ENCODE measurements at regions not wholly inside any gene's neighbourhood (a gene's known extent, or its start where the extent isn't known, plus 50 kb on each side); places are given as distances from the start of the nearest gene placed in this dataset.

DNA sequence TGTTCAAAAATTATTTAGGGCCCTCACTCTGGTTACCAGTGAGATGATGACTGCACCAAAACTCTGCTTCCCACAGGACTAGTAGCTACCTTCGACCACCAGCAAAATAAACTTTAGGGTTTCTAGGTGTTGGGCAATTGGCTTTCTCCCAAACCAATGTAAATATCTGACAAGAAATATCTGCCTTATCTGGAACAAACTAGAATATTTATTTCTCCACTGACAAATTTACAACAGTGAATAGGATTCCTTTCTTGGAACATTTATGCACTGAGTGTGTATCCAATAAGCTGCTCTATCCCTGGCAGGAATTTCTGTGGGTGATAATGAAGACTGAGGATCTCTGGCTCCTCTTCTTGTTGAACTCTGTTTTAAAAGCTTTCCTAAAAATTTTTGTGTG is 148.6 kb downstream of the SLC6A15 start:
- no peak overlapping the region for H3K9ac ChIP-seq (ENCODE audit: low read length)
- peaks cover 8% of the 10 kb centered on the region; the same call in 1 of the 2 replicates for H3K4me1 ChIP-seq (ENCODE audit: low read length)
- H3K27ac ChIP-seq (ENCODE audit: low read length): no peak overlapping the region
- H4K20me1 ChIP-seq (ENCODE audit: insufficient read depth, low read length): no peaks in the 10 kb centered on the region
- TF ChIP-seq EZH2phosphoT487 (IDR thresholded peaks at IDR 0.05; ENCODE audit: low read depth): no peak
- TF ChIP-seq, protein P1, sequence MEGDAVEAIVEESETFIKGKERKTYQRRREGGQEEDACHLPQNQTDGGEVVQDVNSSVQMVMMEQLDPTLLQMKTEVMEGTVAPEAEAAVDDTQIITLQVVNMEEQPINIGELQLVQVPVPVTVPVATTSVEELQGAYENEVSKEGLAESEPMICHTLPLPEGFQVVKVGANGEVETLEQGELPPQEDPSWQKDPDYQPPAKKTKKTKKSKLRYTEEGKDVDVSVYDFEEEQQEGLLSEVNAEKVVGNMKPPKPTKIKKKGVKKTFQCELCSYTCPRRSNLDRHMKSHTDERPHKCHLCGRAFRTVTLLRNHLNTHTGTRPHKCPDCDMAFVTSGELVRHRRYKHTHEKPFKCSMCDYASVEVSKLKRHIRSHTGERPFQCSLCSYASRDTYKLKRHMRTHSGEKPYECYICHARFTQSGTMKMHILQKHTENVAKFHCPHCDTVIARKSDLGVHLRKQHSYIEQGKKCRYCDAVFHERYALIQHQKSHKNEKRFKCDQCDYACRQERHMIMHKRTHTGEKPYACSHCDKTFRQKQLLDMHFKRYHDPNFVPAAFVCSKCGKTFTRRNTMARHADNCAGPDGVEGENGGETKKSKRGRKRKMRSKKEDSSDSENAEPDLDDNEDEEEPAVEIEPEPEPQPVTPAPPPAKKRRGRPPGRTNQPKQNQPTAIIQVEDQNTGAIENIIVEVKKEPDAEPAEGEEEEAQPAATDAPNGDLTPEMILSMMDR (IDR thresholded peaks at IDR 0.05; ENCODE audit: low read depth, low read length): no peak
- no peaks in the 10 kb centered on the region for H3K27me3 ChIP-seq (ENCODE audit: low read depth, low read length)
- no peaks in the 10 kb centered on the region for H3K79me2 ChIP-seq (ENCODE audit: low read length)
- no peak overlapping the region for H2AFZ ChIP-seq (ENCODE audit: low read depth, low read length)
- H3K9me3 ChIP-seq (ENCODE audit: insufficient read depth, low read length): no peaks in the 10 kb centered on the region
- H3K4me3 ChIP-seq (ENCODE audit: low read length): no peak overlapping the region
- no peaks in the 10 kb centered on the region for H3K36me3 ChIP-seq (replicated peaks; ENCODE audit: low read depth, low read length)
- no peak overlapping the region for H3K4me2 ChIP-seq (ENCODE audit: low read length)

DNA sequence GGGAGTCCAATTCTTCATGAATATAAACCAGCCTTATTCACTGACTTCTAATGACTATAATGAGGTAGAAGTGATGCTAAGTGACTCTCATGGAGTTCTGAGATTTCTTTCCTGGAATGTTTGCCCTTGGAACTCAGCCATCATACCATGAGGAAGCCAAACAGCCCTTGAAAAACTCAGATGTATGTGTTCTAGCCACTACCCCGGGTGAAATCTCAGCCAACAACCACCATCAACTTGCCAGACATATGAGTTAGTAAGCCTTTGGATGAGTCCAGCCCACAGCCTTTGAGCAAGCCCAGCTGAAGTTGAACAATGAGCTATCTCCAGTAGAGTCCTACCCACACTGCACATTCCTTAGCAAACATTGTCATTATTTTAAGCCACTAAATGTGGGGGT is 149.5 kb downstream of the SLC6A15 start:
- H3K9ac ChIP-seq (ENCODE audit: low read length): no peak overlapping the region
- H3K36me3 ChIP-seq (replicated peaks; ENCODE audit: low read depth, low read length): no peaks in the 10 kb centered on the region
- no peaks in the 10 kb centered on the region for H3K27me3 ChIP-seq (ENCODE audit: low read depth, low read length)
- H3K4me3 ChIP-seq (ENCODE audit: low read length): no peak overlapping the region
- H3K79me2 ChIP-seq (ENCODE audit: low read length): no peaks in the 10 kb centered on the region
- no peaks in the 10 kb centered on the region for H3K9me3 ChIP-seq (ENCODE audit: insufficient read depth, low read length)
- peaks cover 10% of the 10 kb centered on the region; the same call in 1 of the 2 replicates for H3K4me1 ChIP-seq (ENCODE audit: low read length)
- H4K20me1 ChIP-seq (ENCODE audit: insufficient read depth, low read length): no peaks in the 10 kb centered on the region
- TF ChIP-seq EZH2phosphoT487 (IDR thresholded peaks at IDR 0.05; ENCODE audit: low read depth): no peak
- TF ChIP-seq, protein P1 (IDR thresholded peaks at IDR 0.05; ENCODE audit: low read depth, low read length): no peak
- no peak overlapping the region for H2AFZ ChIP-seq (ENCODE audit: low read depth, low read length)
- no peak overlapping the region for H3K4me2 ChIP-seq (ENCODE audit: low read length)
- no peak overlapping the region for H3K27ac ChIP-seq (ENCODE audit: low read length)

DNA sequence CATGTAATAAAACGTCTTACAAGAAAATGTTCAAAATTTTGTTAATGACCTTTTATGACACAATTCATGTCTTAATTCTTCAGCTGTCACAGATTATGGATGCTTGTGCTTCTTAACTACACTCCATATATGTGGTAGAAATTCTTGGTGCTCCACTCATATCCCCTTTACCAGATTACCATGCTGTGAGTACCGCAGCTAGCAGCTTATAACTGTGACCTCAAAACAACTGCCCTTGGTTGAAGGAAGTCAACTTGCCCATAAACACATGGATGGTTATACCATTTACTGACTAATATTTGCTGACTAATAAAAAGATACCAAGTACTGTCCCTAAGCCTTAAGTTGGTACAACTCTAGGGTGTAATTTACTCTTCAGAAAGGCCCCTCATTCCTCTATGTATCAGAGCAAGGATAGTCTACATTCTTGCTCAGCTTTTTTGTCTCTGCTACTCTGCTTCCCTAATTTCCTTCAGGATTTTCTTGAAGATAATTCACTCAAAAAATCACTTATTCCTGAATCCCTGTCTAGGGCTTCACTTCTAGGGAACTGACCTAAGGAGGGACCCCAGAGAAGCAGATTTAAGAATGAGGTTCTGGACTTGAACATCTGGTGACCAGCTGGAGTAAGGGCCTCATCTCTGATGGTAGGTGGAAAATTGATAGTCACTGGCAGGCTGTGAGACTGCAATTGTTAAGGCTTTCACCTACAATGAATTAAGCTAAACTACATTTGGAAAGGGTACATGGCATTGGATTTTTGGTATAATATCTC is 152.3 kb downstream of the SLC6A15 start:
- no peak for TF ChIP-seq EZH2phosphoT487 (IDR thresholded peaks at IDR 0.05; ENCODE audit: low read depth)
- TF ChIP-seq, protein P1 (IDR thresholded peaks at IDR 0.05; ENCODE audit: low read depth, low read length): no peak
- Histone ChIP-seq H2AFZ (ENCODE audit: low read depth, low read length) (no peak overlapping the region), H3K27ac (ENCODE audit: low read length) (no peak overlapping the region), H3K36me3 (replicated peaks; ENCODE audit: low read depth, low read length) (no peaks in the 10 kb centered on the region), H3K4me2 (ENCODE audit: low read length) (no peak overlapping the region), H3K79me2 (ENCODE audit: low read length) (no peaks in the 10 kb centered on the region), H3K4me1 (ENCODE audit: low read length) (peaks cover 9% of the 10 kb centered on the region; the same call in 1 of the 2 replicates), H3K27me3 (ENCODE audit: low read depth, low read length) (no peaks in the 10 kb centered on the region), H4K20me1 (ENCODE audit: insufficient read depth, low read length) (no peaks in the 10 kb centered on the region), H3K9me3 (ENCODE audit: insufficient read depth, low read length) (no peaks in the 10 kb centered on the region), H3K9ac (ENCODE audit: low read length) (no peak overlapping the region), H3K4me3 (ENCODE audit: low read length) (no peak overlapping the region)

DNA sequence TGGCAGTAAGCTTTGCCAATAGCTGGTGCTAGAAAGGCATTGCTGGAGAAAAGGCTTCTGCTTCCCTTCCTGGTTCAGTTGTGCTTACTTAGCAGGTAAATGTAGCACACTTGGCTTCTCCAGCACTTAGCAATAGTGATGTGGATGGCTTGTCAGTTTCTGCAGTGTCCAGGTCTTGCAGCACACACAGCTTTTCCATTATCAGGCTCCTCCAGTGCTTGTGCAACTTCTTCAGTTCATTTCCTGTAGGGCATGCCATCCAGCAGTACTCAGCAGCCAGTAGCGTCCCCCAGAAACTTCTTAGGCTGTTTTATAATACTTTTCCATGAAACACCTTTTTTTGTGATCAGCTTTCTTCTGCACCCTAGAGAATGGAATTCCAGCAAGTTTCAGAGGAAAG is 154.6 kb downstream of the SLC6A15 start:
- Histone ChIP-seq H3K4me2 (ENCODE audit: low read length) (no peak overlapping the region), H3K9ac (ENCODE audit: low read length) (no peak overlapping the region), H4K20me1 (ENCODE audit: insufficient read depth, low read length) (no peaks in the 10 kb centered on the region), H2AFZ (ENCODE audit: low read depth, low read length) (no peak overlapping the region), H3K4me3 (ENCODE audit: low read length) (no peak overlapping the region), H3K27me3 (ENCODE audit: low read depth, low read length) (no peaks in the 10 kb centered on the region), H3K36me3 (replicated peaks; ENCODE audit: low read depth, low read length) (no peaks in the 10 kb centered on the region), H3K27ac (ENCODE audit: low read length) (no peak overlapping the region), H3K4me1 (ENCODE audit: low read length) (peaks cover 6% of the 10 kb centered on the region; the same call in 1 of the 2 replicates), H3K9me3 (ENCODE audit: insufficient read depth, low read length) (no peaks in the 10 kb centered on the region), H3K79me2 (ENCODE audit: low read length) (no peaks in the 10 kb centered on the region)
- TF ChIP-seq, protein P1 (IDR thresholded peaks at IDR 0.05; ENCODE audit: low read depth, low read length): no peak
- TF ChIP-seq EZH2phosphoT487 (IDR thresholded peaks at IDR 0.05; ENCODE audit: low read depth): no peak
